A673 (cell line): ENCODE measurements at regions not wholly inside any gene's neighbourhood (a gene's known extent, or its start where the extent isn't known, plus 50 kb on each side); places are given as distances from the start of the nearest gene placed in this dataset.

Experiments used
- BruUV-seq: library from RNA; stranded (reverse); fragments of 400-500 nt; replicated peaks from 2 replicates; lab custom pipeline; 2021; lab: Mats Ljungman, UMichigan
- CTCF ChIA-PET: fragments of 300-600 bp; sonication (Branson Sonifier 250); formaldehyde crosslinking; loops from one replicate; lab custom pipeline; 2022; ENCODE audit warnings: antibody characterized with exemption; lab: Charles Lee
- POLR2A ChIA-PET: fragments of 300-600 bp; sonication (Branson Sonifier 250); formaldehyde crosslinking; loops from one replicate; lab custom pipeline; 2022; ENCODE audit warnings: antibody characterized with exemption; ENCODE audit not compliant: low non-redundant PET; lab: Charles Lee
- DNase-seq: peaks from one replicate; pipeline ENCODE4 v3.0.0-alpha.2; 2015; ENCODE audit warnings: low spot score
- H3K27ac ChIP-seq: fragments of 200-600 bp; sonication (generic); 2 replicates; pipeline ENCODE4 v1.5.1; 2016; ENCODE audit warnings: mixed run types, low read depth, mild to moderate bottlenecking, mixed read lengths, antibody characterized with exemption, low read length; ENCODE audit not compliant: poor library complexity, severe bottlenecking
- H3K27me3 ChIP-seq: fragments of 200-600 bp; sonication (generic); replicated peaks from 2 replicates; pipeline ENCODE4 v1.6.1; 2017; ENCODE audit warnings: mixed run types, low read depth, mild to moderate bottlenecking, mixed read lengths, antibody characterized with exemption, low read length; ENCODE audit not compliant: insufficient read depth, poor library complexity
- H3K36me3 ChIP-seq: fragments of 200-600 bp; sonication (generic); 2 replicates; pipeline ENCODE4 v1.6.1; 2016; ENCODE audit warnings: mixed run types, mild to moderate bottlenecking, mixed read lengths, antibody characterized with exemption, low read length; ENCODE audit not compliant: insufficient read depth, poor library complexity, severe bottlenecking
- H3K4me1 ChIP-seq: fragments of 200-600 bp; sonication (generic); 2 replicates; pipeline ENCODE4 v1.6.1; 2017; ENCODE audit warnings: mixed run types, mild to moderate bottlenecking, mixed read lengths, antibody characterized with exemption, low read length; ENCODE audit not compliant: insufficient read depth, poor library complexity, severe bottlenecking
- H3K4me3 ChIP-seq: fragments of 200-600 bp; sonication (generic); 2 replicates; pipeline ENCODE4 v1.5.1; 2016; ENCODE audit warnings: low read depth, mixed run types, mild to moderate bottlenecking, mixed read lengths, low read length; ENCODE audit not compliant: poor library complexity, severe bottlenecking
- H3K9me3 ChIP-seq: fragments of 200-600 bp; sonication (generic); 2 replicates; pipeline ENCODE4 v1.6.1; 2016; ENCODE audit warnings: mixed run types, low read depth, mild to moderate bottlenecking, mixed read lengths, antibody characterized with exemption, low read length; ENCODE audit not compliant: poor library complexity, severe bottlenecking
- EZH2 ChIP-seq: fragments of 200-600 bp; sonication (generic); IDR thresholded peaks from 2 replicates; pipeline ENCODE4 v1.6.1; 2017; ENCODE audit warnings: borderline replicate concordance, low read depth, mild to moderate bottlenecking, mixed read lengths, antibody characterized with exemption, low read length; ENCODE audit not compliant: poor library complexity, severe bottlenecking
- intact Hi-C: fragments of 100-400 bp; cut with micrococcal nuclease; formaldehyde crosslinking; loops from one replicate; pipeline ENCODE4 v1.10.0; 2022; ENCODE audit not compliant: unreplicated experiment
- TF ChIP-seq, protein P1 (sequence below): fragments of 300-800, 200-600 bp; sonication (generic); conservative IDR thresholded peaks from 2 replicates; pipeline ENCODE4 v1.5.1; 2017; ENCODE audit warnings: low read depth, mild to moderate bottlenecking, antibody characterized with exemption, low read length, moderate library complexity, mixed read lengths

GRCh38 chrX:52585892-52586291, 68.8 kb downstream of the SSX7 start:
- DNase-seq: no peak
- Histone ChIP-seq H3K4me3 (no peak overlapping the region), H3K36me3 (no peaks in the 10 kb centered on the region), H3K27ac (no peak overlapping the region), H3K9me3 (no peaks in the 10 kb centered on the region), H3K27me3 (peaks cover 5% of the 10 kb centered on the region), H3K4me1 (no peaks in the 10 kb centered on the region)
- ChIA-PET POLR2A (no interaction called here), CTCF (no interaction called here)
- intact Hi-C loops: no loop called here
- TF ChIP-seq, protein P1, sequence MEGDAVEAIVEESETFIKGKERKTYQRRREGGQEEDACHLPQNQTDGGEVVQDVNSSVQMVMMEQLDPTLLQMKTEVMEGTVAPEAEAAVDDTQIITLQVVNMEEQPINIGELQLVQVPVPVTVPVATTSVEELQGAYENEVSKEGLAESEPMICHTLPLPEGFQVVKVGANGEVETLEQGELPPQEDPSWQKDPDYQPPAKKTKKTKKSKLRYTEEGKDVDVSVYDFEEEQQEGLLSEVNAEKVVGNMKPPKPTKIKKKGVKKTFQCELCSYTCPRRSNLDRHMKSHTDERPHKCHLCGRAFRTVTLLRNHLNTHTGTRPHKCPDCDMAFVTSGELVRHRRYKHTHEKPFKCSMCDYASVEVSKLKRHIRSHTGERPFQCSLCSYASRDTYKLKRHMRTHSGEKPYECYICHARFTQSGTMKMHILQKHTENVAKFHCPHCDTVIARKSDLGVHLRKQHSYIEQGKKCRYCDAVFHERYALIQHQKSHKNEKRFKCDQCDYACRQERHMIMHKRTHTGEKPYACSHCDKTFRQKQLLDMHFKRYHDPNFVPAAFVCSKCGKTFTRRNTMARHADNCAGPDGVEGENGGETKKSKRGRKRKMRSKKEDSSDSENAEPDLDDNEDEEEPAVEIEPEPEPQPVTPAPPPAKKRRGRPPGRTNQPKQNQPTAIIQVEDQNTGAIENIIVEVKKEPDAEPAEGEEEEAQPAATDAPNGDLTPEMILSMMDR: no peak
- no TSS peak for BruUV-seq

DNA sequence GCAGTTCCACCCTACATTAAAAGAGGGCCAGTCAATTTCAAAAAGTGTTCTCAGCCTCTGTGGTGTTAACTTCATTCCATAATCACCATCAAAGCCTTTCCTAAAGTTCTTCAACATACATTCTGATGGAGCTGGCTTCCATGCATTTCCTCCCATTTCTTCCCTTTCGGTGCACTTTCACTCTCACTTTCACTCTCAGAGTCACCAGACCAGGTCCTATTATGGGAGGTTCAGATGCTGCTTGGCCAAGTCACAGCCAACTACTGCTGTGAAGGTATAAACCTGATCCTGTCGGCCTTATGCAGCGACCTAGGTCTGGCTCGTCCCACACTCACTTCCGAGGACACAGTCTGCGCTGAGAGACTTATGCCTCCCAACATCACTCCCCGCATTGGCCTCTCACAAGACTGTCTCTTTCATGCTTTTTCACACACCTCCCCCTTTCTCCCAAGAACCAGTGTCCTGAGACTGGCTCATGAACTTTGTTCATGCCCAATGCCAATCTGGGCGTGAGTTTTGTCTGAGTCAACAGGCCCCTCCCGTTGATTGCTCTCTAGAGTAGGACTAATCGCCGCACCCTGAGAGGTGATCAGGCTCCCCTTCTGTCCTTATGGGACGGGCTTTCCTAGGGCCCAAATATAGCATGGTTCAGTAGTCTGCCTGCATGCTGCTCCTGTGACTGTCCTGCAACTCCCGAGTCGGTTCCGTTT, 60.8 kb upstream of the XAGE1B start:
- H3K4me3 ChIP-seq: no peak overlapping the region
- POLR2A ChIA-PET: no interaction called here
- H3K27me3 ChIP-seq: no peaks in the 10 kb centered on the region

DNA sequence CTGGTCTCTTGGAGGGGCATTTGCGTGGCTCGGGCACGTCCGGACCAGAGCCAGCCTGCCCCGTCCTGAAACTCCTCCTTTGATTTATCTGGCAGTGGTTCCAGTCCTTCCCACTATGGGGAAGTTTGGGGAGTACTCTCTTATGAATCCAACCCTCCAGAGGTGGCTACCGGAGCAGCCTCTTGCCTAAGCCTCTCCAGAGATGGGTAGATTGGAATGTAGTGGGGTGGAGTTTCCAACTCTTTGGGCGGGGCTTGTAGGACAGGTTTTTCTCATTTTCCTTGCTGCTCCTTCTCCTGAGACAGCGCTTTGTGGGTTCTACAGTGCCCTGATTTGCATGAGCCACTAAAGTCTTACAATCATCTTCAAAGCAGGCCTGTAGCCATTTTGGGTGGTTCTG, 60.1 kb upstream of the XAGE1B start:
- Histone ChIP-seq H3K4me3 (no peak overlapping the region), H3K36me3 (no peaks in the 10 kb centered on the region)
- peak; percentile 10 for DNase-seq

More for the DNA sequence above, 60.8 kb upstream of the XAGE1B start:
- CTCF ChIA-PET: no interaction called here
- Histone ChIP-seq H3K27ac (no peak overlapping the region), H3K4me1 (no peaks in the 10 kb centered on the region), H3K36me3 (no peaks in the 10 kb centered on the region), H3K9me3 (no peaks in the 10 kb centered on the region)
- TF ChIP-seq EZH2: no peak
- TF ChIP-seq, protein P1: no peak
- intact Hi-C loops: no loop called here
- BruUV-seq: no TSS peak
- DNase-seq: no peak

More for the DNA sequence above, 60.1 kb upstream of the XAGE1B start:
- Histone ChIP-seq H3K4me1 (no peaks in the 10 kb centered on the region), H3K9me3 (no peaks in the 10 kb centered on the region), H3K27me3 (no peaks in the 10 kb centered on the region), H3K27ac (no peak overlapping the region)
- CTCF ChIA-PET: no interaction called here
- BruUV-seq: no TSS peak
- intact Hi-C loops: no loop called here
- POLR2A ChIA-PET: no interaction called here
- TF ChIP-seq, protein P1: no peak
- no peak for TF ChIP-seq EZH2
